ENCODE measurements at regions not wholly inside any gene's neighbourhood (a gene's known extent, or its start where the extent isn't known, plus 50 kb on each side); places are given as distances from the start of the nearest gene placed in this dataset.

DNA sequence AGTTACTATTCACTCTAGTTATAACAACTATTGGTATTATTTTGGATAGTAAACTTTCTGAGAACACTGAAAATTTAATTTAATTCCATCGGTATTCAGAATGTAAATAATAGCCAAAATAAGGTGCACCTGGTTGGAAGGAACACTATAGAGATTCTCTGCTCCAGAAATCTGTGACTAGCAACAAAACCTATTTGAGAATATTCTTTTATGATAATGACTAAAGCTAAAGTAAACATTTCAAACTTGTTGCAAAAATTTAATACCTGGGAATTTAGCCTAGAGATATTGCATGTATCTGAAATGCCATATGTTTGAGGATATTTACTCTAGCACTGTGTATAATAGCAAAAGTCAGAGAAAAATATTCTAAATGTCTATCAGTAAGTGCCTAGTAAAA lies 144.1 kb downstream of the PLK2 start:
- no peak for TF ChIP-seq POLR2A (IDR thresholded peaks at IDR 0.05)
- TF ChIP-seq, protein P1, sequence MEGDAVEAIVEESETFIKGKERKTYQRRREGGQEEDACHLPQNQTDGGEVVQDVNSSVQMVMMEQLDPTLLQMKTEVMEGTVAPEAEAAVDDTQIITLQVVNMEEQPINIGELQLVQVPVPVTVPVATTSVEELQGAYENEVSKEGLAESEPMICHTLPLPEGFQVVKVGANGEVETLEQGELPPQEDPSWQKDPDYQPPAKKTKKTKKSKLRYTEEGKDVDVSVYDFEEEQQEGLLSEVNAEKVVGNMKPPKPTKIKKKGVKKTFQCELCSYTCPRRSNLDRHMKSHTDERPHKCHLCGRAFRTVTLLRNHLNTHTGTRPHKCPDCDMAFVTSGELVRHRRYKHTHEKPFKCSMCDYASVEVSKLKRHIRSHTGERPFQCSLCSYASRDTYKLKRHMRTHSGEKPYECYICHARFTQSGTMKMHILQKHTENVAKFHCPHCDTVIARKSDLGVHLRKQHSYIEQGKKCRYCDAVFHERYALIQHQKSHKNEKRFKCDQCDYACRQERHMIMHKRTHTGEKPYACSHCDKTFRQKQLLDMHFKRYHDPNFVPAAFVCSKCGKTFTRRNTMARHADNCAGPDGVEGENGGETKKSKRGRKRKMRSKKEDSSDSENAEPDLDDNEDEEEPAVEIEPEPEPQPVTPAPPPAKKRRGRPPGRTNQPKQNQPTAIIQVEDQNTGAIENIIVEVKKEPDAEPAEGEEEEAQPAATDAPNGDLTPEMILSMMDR (IDR thresholded peaks at IDR 0.05 in 4 of 5, conservative IDR thresholded peaks at IDR 0.05 in 1 of 5), result no peak
